Tibial nerve (tissue), 4 donors: ENCODE measurements at regions not wholly inside any gene's neighbourhood (a gene's known extent, or its start where the extent isn't known, plus 50 kb on each side); places are given as distances from the start of the nearest gene placed in this dataset.

Experiments
- EP300 ChIP-seq, 2 donors: sonication (generic); formaldehyde crosslinking; IDR thresholded peaks; one replicate each; pipeline ENCODE4 v1.6.1; 2017; ENCODE audit warnings: antibody characterized with exemption in 2 of 2, mild to moderate bottlenecking in 1 of 2
- TF ChIP-seq, protein P1 (sequence below), 5 experiments: fragments of 200-600 bp in 3 of 5; fragments of 450-650 bp in 2 of 5; sonication (generic) in 3 of 5; IDR thresholded peaks; one replicate each; pipeline ENCODE4 v1.5.1; 2016 to 2019; ENCODE audit warnings: antibody characterized with exemption in 5 of 5, mild to moderate bottlenecking in 3 of 5, moderate library complexity in 2 of 5

DNA sequence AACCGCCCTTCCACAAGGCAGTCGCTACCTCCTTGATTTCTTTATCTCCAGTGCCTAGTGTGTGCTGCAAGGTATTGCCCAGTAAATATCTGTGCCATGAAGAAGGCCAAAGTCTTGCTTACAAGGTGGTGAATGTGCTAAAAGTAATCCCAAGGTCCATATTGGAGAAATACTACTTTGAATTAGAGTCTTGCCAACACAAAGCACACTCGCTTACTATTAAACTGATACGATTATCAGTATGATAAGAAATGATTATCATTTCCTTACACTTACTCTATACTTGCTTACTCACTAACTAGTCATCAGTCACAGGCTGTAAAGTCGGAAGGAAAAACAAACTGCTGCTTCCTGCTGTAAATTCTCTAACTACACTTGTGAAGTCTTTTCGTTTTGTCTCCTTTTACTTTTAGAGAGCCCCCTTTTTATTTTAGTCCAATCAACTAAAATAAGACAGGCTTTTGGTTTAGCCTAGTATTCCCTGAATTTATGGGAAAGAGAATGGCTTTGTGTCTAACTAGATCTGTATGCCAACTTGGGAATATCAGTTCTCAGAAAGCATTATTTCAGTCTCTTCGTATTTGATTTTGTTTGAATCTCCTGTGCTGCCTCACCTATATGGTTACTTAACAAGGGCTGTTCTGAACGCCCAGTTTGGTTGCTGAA is 107.1 kb upstream of the TSC22D2 start:
- TF ChIP-seq, protein P1, sequence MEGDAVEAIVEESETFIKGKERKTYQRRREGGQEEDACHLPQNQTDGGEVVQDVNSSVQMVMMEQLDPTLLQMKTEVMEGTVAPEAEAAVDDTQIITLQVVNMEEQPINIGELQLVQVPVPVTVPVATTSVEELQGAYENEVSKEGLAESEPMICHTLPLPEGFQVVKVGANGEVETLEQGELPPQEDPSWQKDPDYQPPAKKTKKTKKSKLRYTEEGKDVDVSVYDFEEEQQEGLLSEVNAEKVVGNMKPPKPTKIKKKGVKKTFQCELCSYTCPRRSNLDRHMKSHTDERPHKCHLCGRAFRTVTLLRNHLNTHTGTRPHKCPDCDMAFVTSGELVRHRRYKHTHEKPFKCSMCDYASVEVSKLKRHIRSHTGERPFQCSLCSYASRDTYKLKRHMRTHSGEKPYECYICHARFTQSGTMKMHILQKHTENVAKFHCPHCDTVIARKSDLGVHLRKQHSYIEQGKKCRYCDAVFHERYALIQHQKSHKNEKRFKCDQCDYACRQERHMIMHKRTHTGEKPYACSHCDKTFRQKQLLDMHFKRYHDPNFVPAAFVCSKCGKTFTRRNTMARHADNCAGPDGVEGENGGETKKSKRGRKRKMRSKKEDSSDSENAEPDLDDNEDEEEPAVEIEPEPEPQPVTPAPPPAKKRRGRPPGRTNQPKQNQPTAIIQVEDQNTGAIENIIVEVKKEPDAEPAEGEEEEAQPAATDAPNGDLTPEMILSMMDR (IDR thresholded peaks at IDR 0.05) = no peak
- TF ChIP-seq EP300 (IDR thresholded peaks at IDR 0.05) = no peak
